Gastroesophageal sphincter (tissue), 3 donors: ENCODE measurements at regions not wholly inside any gene's neighbourhood (a gene's known extent, or its start where the extent isn't known, plus 50 kb on each side); places are given as distances from the start of the nearest gene placed in this dataset.

Source experiments
- EP300 ChIP-seq: sonication (generic); formaldehyde crosslinking; IDR thresholded peaks from one replicate; pipeline ENCODE4 v1.6.1; 2017; ENCODE audit warnings: antibody characterized with exemption, mild to moderate bottlenecking
- POLR2A ChIP-seq, 2 donors: fragments of 450-650 bp; IDR thresholded peaks; one replicate each; pipeline ENCODE4 v1.6.1; 2017; ENCODE audit warnings: antibody characterized with exemption in 2 of 2, mild to moderate bottlenecking in 2 of 2, moderate library complexity in 1 of 2
- POLR2AphosphoS5 ChIP-seq: sonication (generic); formaldehyde crosslinking; IDR thresholded peaks from one replicate; pipeline ENCODE4 v1.6.1; 2017; ENCODE audit warnings: antibody characterized with exemption
- TF ChIP-seq, protein P1 (sequence below), 4 experiments: fragments of 200-600 bp in 2 of 4; fragments of 450-650 bp in 2 of 4; sonication (generic) in 1 of 4; IDR thresholded peaks; one replicate each; pipeline ENCODE4 v1.5.1; 2017 to 2019; ENCODE audit warnings: antibody characterized with exemption in 4 of 4, mild to moderate bottlenecking in 2 of 4, moderate library complexity in 2 of 4

DNA sequence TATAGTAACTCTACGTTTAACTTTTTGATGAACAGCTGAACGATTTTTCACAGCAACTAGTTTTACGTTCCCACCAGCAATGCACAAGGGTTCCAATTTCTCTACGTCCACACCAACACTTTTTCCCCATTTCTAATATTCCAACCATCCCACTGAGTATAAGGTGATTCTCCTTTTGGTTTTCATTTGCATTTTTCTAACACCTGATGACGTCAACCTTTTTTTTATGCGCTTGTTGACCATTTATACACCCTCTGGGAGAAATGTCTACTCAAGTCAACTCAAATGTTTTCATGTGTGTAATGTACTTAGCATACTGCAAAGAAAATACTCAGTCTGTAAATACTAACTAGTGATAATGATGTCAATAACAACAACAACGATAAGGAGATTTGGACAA, 177.2 kb upstream of the TENM3 start:
- TF ChIP-seq, protein P1, sequence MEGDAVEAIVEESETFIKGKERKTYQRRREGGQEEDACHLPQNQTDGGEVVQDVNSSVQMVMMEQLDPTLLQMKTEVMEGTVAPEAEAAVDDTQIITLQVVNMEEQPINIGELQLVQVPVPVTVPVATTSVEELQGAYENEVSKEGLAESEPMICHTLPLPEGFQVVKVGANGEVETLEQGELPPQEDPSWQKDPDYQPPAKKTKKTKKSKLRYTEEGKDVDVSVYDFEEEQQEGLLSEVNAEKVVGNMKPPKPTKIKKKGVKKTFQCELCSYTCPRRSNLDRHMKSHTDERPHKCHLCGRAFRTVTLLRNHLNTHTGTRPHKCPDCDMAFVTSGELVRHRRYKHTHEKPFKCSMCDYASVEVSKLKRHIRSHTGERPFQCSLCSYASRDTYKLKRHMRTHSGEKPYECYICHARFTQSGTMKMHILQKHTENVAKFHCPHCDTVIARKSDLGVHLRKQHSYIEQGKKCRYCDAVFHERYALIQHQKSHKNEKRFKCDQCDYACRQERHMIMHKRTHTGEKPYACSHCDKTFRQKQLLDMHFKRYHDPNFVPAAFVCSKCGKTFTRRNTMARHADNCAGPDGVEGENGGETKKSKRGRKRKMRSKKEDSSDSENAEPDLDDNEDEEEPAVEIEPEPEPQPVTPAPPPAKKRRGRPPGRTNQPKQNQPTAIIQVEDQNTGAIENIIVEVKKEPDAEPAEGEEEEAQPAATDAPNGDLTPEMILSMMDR (IDR thresholded peaks at IDR 0.05) = no peak
- TF ChIP-seq POLR2A (IDR thresholded peaks at IDR 0.05) = no peak
- TF ChIP-seq POLR2AphosphoS5 = no peak
- TF ChIP-seq EP300 = no peak
